NCI-H146 treated with DMSO at 0.1 percent for 48 hours (cell line): ENCODE measurements at regions not wholly inside any gene's neighbourhood (a gene's known extent, or its start where the extent isn't known, plus 50 kb on each side); places are given as distances from the start of the nearest gene placed in this dataset.
A peak's percentile ranks its signal among the peaks of the same experiment; 100 is the strongest.

Experiments
- DNase-seq: peaks from one replicate; lab custom pipeline; 2025; ENCODE audit not compliant: unreplicated experiment; lab: John Stamatoyannopoulos, UW

DNA sequence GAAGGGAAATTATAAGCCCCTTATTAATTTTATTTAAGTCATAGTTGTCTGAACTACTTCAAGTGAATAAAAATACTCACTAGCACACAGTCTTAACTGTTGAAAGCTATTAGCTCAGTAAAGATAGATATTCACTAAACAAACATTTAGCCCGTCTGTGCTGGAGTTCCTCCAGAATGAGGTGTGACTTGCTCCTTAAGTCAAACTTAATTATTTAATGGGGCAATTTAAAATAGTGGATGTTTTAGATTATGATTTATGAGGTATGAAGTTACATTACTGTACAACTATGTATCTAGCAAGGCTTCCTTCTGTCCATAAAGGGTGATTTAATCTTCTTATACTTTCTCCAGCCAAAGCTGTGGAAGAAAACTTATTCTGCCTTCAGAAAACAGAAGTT, 414.0 kb upstream of the FLRT2 start:
- DNase-seq, result no peak

DNA sequence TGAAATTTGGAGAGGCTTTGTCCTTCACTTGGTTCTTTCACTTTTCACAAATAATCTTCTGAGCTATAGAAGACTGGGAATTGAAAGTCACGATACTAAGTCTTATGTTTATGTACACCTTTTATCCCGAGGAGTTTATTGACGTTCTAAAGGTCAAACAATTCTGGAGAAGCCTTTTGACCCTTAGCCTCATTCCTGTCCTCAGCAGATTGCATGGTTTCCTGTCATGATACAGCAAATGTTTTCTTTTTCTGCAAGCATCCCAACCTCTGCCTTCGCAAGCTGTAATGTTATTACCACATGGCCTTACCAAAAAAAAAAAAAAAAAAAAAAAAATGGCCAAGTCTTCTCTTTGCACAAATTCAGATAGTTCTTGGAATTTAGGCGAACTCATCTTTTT, 411.7 kb upstream of the FLRT2 start:
- no peak for DNase-seq

DNA sequence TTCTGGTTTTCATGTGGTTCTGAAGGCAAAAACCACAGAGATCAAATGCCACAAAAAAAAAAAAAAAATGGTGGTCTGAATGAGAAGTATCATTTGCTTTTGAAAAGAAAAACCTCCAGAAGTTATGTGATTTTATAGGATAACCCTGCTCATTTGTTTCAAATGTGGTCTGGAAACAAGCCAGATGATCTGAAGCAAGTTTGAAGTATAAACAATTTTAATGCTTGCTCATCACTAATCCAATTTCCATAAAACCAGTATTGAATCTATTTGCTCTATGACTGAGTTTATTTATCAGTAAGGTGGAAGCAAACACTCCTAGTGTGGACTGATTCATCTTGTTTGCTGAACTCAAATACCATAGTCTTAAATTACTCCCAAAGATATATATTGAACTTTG, 407.3 kb upstream of the FLRT2 start:
- peak; percentile 1 for DNase-seq

DNA sequence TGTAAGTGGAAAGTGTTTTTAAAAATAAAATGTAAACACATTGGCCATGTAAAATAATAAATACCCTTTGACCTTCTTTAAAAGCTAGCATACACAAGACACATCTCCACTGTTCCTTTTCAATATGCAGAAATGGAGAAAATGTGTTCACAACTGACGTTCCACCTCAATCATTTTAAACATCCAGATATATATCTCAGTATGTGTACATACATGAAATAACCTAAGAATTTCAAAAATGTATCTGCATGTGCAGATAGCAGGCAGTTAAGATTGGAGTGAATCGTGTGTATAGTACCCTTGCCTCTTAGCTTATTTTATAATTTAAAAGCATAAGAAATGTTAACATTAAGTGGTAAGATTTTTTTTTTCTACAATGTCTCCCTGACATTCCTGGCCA, 406.2 kb upstream of the FLRT2 start:
- DNase-seq, result no peak

DNA sequence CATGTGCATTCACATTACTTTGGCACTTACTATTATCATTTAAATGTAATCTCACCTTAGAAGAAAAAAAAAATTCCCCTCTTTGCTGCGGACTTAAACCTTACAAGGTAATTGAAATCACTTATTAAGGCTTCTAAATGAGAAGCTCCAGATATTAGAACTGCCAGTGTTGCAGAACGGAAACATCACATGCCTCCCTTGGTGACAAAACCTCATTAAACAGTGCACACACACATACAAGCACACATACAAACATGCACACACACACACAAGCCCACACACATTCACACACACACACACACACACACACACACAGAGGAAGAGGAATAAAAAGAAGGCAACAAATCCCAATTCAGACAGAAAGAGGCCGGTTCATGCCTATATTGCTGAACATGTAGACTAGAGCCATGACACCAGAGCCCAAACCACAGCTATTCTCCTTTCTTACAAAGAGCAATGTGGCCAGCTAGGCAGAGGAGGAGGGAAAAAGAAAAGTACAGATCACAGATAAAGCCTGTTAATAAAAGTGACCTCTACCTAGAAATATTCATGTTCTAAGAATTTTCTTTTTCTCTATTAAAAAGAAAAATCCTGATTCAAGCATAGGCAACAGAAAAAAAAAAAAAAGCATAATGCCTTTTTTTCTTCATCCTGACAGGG, 405.2 kb upstream of the FLRT2 start:
- DNase-seq, result no peak

DNA sequence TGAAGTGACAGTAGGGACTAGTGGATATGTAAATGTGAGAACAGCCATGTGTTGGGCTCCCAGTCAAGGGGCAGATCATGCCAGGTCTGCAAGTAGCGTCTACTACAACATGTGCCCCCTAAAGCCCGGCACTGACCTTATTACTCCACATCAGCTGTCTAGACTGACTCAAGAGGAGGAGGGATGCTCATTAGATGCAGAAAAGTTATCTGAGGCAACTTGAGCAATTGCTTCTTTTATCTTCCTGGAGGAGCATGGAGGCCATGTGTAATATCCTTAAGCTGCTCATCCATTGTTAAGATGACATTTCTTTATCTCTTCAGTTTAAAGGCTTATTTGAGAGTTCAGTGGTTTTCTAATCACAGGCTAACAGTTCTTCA, 404.7 kb upstream of the FLRT2 start:
- DNase-seq, result no peak

DNA sequence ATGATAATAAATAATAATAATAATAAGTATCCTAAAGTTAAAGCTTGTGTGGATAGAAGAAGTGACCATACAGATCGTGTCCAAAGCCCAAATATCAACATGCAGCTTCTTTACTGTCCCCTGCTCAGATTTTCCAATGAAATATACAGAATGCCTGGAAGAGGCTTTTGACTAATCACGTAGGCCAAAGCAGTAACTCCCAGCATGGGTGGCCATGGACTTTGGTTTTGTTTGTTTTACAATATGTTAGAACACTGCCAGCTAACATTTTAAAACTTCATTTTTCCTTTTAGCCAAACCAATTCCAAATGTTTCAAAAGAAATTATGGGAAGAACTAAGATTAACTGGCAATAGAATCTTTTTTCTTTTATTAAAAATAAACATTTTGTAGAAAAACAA, 400.0 kb upstream of the FLRT2 start:
- no peak for DNase-seq

DNA sequence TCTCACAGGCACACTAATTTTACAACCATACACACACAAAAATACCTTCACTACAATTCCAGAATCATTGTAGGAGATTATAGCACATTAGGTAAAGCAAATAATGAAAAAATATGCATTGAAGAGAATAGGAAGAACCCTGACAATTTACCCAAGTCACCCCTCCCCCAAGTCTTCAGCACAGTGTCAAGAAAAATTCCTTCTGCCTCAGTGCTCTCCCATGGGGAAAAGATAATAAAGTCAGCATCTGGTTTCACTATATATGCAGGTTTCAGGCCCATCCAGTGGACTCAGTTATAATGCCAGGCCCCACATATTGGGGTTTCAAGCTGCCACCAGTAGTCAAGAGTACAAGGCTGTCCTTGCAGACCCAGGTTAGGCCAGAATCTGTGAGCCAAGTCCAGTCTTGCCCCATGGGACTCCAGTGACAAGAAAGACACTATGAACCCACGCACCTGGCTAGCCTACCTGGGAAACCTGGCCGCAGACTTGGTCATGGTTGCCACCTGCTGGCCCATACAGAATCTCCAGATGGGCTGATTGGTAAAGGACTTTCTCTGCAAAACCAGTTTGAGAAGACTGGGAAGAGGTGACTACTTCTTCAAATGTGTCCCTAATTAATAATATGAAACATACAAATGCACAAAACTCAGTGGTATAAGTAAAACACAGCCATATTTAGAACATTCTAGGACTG, 398.6 kb upstream of the FLRT2 start:
- DNase-seq, result peak; percentile 44

DNA sequence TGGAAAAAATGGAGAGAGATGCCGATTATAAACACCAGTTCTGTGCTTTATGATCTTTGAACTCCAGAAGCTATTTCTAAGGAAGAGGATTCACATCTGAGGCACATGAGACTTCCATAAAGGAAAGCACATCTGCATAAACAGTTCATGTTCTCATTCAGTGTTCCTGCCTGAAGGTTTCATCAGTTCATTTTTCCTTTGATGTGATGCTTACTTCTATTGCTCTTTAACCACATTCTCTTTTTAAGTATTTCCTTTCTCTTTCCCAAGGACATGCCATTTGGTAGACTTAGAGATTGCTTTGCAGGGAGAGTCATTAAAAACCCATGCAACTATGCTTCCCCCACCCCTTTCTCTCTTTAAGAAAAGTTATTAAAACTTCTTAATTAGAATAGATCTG, 387.0 kb upstream of the FLRT2 start:
- DNase-seq, result no peak

DNA sequence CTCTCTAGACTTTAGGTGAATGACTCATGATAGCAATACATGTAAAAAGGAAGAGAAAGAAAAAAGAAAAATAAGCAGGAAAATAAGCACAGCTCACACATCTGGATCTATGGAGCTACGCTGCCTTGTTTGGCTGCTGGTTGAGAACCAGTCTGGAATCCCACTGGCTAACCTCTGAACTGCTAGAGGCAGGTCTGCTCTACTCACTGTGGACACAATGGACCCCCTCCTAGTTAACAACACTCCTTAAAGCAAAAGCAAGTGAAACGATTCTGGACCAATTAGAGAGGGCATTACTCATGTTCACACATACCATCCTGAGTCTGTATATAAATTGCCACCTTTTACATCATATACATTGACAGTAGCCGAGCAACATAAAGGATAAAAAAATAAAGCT, 383.2 kb upstream of the FLRT2 start:
- DNase-seq, result no peak

DNA sequence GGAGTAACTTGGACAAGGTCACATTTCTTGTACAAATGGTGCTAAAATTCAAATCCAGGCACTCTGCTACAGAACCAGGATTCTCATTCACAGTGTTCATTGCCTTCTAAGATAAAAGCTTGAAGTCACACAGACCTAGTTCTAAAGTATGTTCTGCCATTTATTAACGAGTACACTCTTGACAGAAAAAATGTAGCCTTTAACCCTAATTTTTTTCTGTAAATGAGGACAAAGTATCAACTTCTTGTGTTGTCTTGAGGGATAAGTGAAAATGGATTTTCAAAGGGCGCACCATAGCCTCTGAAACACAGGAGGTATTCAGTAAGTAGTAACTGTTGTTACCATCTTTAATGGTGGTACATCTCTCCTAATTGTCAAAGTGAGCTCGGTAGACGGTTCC, 379.8 kb upstream of the FLRT2 start:
- DNase-seq, result no peak

DNA sequence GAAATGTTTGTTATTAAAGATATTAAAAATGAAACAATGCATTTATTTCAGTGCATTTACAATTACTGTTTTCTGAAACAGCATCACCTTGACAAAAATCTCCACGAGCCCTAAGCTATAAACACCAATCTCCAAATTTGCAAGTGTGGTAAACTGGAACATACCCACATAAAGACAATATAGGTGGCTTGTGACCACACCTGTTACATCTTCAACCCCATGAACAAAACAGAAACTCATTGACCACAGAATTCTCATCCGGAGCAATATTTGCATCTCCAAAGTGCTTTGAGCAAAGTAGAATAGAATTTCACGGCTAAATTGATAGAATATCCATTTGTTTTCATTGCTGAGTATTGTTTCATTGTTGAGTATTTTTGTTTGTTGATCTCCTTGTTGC, 375.2 kb upstream of the FLRT2 start:
- DNase-seq, result no peak

DNA sequence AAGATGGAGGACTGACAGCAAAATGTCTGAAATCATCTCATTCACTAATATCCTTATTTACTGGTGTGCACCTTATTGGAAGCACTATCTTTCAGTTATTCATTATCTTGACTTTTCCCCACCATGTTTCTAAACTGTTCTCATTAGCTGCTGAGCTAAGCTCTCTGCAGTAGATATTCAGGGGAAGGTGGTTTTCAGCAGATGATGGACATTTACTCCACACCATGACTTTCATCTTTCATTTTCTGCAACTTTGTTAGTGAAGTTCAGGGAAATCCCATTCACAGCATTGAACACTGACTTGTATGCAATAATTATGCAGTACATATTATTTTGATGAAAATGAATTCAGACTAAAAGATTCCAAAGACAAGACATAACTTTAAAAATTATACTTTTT, 373.6 kb upstream of the FLRT2 start:
- DNase-seq, result no peak

DNA sequence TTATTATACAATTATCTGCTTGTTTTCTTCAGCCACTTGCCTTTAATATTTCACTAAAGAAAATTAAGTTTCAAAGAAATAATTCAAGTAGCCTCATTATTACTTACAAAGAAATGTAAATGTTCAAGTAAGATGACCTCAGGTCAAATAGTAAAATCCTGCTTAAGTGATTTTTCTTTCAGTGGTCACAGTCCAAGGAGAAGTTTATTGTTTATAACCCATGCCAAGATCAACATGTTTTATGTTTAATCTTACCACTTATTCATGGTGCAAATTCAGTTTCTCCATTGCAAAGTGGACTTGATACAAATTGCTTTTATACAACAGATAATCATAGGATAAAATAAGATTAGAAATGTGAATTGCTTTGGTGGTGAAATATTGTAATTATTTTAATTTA, 370.2 kb upstream of the FLRT2 start:
- DNase-seq, result no peak

DNA sequence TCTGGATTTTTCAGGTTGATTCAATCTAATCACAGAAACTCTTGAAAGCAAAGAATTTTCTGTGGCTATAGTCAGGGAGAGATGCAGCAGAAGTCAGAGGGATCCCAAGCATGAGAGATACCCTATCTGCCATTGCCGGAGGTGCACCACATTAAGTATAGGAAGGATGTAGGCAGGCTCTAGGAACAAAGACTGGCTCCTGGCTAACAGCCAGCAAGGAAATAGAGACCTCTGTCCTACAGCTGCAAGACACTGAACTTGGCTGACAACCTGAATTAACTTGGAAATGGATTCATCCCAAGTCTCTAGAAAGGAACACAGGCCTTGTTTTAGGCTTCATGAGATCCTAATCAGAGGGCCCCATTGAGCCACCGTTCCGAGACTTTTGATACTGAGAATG, 364.9 kb upstream of the FLRT2 start:
- no peak for DNase-seq

DNA sequence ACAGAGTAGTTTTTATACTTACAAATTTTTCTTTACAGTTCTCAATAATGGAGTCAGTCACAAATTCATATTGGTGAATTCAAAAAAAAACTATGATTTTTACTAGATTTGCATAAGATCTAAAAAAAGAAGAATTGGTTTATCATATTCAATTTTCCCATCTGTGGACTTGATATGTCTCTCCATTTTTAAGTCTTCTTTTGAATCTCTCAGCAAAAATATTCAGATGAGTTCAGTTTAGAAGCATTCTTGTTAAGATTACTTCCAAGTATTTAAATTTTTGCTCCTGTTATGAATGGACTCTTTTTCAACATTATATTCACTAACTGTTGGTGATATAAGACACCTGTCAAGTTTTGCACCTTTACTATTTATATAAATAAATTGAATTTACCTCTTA, 360.6 kb upstream of the FLRT2 start:
- DNase-seq, result no peak

DNA sequence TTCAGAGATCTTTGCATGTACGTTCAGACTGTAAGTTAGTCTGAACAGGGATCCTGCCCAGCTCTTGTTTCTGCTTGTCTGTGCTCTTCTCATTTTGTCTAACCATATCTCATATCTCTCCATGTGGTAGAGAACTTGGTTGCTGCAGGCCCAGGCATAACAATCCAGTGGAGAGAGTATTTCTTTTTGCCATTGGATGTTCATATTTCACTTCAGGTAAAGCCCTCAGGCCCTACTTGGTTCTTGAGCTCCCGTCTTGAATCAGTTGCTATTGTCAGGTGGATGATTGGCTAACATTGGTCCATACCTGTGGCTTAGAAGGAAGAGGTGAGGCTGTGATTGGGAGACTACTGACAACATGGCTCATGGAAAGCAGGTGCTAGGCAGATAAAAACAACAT, 357.7 kb upstream of the FLRT2 start:
- DNase-seq, result no peak

DNA sequence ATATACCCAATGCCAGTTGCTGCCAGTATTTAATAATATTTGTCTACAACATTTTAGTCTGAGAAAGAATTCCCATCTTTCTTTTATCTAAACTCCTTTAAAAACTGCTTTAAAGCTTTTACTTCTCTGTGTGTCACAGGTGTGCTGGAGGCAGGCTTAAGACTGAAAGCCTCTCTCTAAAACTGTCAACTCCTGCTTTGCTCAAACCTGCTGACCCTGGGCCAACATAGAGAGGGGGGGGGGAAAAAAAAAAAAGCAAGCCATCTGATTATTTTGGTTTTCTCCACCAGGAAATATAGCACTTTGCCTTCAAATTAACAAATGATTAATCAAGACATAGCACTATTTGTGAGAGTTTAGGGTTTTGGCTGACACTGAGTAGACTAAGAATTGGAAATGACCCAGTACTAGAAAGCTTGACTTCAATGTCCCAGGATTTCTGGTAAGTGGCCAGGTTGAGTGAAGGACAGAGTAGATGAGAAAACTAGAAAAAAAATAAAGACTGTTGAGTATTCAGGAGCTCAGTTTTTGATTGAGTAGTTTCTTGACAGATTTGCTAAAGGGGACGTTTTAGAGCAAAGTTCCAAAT, 357.0 kb upstream of the FLRT2 start:
- DNase-seq, result no peak

DNA sequence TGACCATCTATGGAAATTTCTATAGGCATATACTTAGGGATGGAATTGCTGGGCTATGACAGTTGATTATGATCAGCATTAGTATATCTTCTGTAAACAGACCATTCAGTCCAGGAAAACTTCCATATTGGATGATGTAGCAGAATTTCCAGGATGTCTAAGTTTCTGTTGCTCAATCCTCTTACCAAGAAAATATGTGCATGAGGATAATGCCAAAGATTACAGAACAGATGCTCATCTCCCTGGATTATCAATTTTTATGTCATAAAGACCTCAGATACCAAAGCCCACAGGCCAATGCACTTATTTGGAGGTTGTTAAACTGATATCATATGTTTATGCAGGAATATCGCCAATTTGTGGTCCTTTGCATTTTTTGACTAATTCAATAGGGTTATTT, 354.4 kb upstream of the FLRT2 start:
- DNase-seq, result no peak

DNA sequence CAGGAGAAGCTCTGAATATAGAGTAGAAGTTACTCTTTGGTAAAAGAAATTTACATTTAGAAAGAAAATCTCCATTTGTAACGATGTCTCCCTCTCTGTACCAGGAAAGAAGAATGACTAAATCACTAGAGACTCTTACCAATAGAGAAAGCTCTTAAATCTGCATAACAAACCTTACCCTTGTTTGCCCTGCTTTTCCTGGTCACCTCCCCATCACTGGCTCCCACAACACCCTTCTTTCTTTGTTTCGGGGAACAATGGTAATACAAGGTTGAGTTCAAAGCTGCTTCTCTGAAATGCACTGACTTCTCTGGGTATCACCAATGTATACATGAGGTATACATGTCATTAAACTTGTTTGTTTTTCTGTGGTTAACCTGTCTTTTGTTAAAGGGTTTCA, 351.1 kb upstream of the FLRT2 start:
- DNase-seq, result no peak

DNA sequence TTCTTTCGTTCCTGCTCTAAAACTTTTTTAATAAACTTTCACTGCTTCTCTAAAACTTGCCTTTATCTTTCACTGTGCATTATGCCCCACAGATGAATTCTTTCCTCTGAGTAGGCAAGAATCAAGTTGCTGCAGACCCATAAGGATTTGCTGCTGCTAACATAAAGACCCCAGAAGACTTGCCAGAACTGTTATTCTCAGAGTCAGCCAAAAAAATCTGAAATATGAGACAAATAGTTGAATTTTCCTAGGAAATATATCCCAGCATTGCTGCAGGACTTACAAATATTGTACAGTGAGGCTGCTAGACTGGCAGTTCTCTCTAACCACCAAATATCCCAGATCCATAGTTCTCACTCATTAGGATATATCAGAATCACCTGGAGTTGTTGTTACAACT, 349.1 kb upstream of the FLRT2 start:
- DNase-seq, result no peak

DNA sequence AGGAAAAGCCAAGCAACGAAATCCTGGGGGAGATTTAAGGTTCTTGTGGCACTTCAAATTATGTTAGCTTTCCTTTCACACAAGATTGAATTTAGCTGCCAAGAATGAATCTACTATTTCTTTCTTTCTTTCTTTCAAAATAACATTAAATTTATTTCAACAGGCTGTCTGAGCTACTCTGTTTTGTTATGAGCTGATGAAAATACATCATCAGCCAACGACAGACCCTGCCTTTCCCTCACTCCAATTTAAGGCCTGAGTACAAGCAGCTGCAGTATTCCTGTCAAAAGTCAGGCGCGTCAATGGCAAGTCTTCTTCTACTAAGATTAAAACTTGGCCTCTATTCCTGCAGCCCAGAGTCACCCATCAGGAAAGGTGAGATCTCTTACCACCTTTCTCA, 347.7 kb upstream of the FLRT2 start:
- no peak for DNase-seq

DNA sequence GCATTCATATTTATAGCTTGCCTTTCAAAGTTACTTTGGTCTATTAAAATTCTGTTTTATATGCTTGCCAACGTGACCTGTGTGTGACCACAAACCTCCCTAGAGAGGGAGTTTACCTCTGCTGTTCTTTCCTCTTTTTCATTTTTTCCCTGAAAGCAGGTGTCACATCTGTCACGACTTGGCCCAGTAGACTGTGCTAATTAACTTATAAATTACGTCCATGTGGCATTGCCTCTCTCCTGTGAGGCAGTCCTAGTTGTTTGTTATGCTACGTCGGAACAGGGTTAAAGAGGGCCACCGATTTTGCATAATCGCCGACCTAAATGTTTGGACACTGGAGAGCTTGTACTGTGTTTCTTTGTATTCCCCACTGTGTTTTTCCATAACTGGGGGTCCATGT, 343.9 kb upstream of the FLRT2 start:
- no peak for DNase-seq
